GM19468 (cell line): ENCODE measurements at regions not wholly inside any gene's neighbourhood (a gene's known extent, or its start where the extent isn't known, plus 50 kb on each side); places are given as distances from the start of the nearest gene placed in this dataset.

ENCODE experiments used
- ATAC-seq: cut with Tn5 transposase; IDR thresholded peaks from one replicate; pipeline ENCODE4 v1.9.1; 2021; ENCODE audit warnings: mild to moderate bottlenecking, moderate library complexity, moderate number of reproducible peaks; ENCODE audit not compliant: unreplicated experiment; ENCODE audit errors: extremely low read depth

- ATAC-seq, result no peak
These were observed 577.4 kb downstream of the TBC1D4 start for GRCh38 chr13:74904556-74904955.

DNA sequence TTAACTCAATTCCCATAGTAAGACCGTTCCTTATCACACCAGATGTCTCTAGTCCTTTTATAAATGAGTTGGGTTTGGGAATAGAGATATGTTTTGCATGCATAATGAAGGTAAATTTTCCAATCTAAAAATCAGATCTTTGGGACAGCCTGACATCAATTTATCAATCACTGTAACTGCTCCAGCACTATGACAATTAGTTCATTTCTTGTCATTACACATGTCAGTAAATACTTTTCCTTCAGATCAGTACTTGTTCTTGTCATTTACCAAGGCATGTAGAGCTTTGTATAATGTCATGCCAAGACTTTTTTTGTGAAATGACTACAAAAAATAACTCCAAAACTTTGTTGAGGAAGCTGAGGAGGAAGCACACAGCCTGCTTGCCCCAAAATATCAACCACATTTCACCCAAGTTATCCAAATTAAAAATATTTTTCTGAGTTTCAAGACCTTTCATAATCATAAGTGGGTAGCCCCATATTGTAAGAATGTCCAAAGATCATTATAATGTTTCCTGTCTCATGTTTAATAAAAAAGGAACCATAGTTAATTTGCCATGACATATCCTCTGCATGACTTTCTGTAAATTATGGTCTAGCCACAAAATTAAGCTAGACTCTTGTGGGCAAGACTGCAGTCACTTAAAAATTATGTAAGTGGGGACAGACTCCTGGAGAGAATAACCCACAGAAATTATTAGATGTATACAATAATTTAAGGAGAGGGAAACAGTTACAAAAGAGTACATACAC, 586.8 kb downstream of the TBC1D4 start:
- ATAC-seq, result no peak

GRCh38 chr13:74892096-74892495, 589.9 kb downstream of the TBC1D4 start:
- ATAC-seq, result no peak

DNA sequence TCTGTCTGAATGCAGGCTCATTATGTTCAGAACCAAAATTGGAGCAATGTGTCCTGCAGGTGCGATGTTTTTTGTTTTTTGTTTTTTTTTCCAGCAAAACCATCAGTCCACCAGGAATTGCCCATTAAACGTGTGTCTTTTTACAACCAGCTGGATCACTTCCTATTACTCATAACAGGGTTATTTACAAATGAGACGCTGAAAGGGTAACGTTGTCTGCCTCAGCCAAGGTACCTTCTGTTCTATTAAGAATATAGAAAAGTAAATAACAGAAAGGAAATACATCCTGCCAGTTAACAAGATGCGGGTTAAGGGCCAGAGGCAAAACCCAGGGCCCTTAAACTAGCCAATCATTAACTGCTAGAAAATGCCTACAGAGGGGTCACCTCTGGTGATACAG, 590.4 kb downstream of the TBC1D4 start:
- no peak for ATAC-seq

- no peak for ATAC-seq
These were observed 592.6 kb downstream of the TBC1D4 start for GRCh38 chr13:74889321-74889720.

DNA sequence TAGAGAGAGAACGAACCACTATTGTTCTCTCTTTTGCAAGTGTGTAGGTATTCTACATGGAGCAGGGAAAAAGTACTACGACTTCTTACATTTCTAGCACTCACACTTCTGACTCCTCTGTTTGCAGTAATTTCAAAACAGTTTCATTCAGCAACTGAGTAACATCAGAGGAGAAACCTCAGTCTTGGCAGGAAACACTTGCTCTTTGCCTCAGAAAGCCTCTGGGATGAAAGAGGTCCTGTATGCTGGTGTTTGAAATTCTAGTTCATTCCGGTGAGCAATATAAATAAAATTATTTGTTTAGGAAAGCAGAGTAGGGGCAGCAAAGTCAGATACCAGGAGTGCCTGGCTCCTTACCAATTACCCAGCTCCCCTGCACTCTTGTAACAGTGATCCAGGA, 595.5 kb downstream of the TBC1D4 start:
- ATAC-seq, result no peak

DNA sequence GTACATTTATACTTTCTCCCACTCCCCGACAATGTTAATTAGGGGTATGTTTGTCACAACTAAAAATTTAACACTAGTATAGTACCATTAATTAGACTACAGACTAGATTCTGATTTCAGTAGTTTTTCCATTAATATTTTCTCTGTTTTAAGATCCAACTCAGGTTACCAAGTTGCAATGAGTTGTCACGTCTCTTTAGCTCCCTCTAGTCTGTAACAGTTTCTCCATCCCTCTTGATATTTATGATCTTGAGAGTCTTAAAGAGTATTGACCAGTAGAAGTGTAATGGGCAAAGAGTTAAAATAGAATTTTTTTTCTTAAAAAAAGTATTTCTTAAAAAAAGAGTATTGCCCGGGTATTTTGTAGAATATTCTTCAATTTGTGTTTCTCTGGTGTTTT, 598.1 kb downstream of the TBC1D4 start:
- ATAC-seq, result no peak

DNA sequence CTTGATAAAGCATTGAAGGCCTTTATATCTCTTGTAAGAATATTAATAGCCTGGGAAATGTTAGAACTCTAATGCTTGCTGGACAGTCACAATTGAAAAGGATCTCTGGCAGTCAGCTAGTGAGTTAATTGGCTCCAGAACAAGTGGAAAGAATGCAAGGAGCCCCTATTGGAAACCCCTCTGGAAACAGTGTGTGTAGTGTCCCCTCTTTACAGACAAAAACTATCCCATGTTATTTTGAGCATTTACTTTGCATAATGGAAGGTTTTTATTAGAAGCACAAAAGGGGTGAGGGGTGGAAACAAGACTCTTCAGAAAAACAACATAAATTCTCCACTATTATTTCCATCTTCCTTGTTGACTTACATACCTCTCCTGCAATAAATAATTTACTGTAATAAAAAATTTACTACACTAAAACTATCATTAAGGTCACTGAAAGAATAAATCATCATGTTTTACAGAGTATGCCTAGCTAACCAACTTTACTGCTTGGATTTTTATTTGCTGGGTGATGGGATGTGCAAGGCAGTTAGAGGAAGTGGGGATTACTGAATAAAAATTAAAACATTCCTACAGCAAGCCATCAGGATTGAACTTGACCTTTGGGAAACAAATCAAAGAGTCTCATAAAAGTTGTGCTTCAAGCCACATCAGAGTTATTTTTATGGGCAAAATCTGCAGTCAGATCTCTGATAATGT, 610.4 kb downstream of the TBC1D4 start:
- ATAC-seq, result no peak

DNA sequence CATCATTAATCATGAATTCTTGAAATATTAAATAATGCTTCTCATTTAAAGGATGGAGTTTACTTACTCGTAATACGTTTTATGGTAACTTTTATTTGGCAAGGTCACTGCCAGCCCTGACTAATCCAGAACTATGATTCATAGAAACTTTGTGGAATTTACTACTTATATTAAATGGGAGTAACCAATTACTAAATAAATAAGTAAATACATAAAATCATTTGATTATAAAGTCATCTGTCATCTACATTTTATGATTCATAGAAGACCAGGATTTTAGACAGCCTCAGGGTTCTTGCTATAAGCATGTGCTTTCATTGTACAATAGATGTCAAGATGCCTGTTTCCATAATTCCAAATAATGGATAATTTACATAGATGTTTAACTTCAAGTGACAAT, 611.1 kb downstream of the TBC1D4 start:
- ATAC-seq, result no peak

DNA sequence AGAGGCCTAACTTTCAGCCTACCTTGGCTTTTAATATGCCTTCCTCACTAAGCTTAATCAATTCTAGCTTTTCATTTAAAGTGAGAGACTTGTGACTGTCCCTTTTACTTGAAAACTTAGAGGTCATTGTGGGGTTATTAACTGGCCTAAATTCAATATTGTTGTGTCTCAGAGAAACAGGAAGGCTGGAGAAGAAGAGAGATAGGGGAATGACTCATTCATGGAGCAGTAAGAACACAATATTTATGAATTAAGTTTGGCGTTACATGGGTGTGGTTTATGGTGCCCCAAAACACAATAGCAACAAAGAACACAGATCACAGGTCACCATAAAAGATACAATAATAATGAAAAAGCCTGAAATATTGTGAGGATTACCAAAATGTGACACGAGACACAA, 612.1 kb downstream of the TBC1D4 start:
- no peak for ATAC-seq

DNA sequence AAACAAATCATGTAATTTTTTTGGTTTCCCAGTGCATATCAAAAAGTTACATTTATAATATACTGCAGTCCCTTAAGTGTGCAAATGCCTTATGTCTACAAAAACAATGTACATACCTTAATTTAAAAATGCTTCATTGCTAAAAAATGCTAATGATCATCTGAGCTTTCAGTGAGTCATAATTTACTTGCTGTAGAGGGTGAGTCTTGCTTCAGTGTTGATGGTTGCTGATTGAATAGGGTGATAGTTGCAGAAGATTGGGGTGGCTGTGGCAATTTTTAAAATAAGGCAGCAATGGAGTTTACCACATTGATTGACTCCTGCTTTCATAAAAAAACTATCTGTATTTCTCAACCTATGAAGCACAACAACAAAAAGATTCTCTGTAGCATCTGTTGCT, 613.9 kb downstream of the TBC1D4 start:
- ATAC-seq, result no peak

DNA sequence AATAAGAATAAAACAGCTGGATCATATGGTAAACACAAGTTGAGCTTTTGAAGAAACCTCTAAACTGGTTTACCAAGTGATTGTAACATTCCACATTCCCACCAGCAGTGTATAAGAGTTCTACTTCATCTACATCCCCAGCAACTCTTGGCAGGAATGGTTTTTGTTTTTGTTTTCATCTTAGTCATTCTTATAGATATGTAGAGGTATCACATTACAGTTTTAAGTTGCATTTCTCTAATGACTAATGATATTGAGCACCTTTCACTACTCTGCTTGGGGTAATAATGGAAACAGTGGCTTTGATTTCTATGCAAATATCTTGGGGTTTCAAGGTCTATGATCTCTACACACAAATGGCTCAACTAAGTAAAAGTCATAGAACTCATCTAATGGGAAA, 614.5 kb downstream of the TBC1D4 start:
- ATAC-seq, result no peak

- no peak for ATAC-seq
These were observed 615.9 kb downstream of the TBC1D4 start for GRCh38 chr13:74866101-74866500.

DNA sequence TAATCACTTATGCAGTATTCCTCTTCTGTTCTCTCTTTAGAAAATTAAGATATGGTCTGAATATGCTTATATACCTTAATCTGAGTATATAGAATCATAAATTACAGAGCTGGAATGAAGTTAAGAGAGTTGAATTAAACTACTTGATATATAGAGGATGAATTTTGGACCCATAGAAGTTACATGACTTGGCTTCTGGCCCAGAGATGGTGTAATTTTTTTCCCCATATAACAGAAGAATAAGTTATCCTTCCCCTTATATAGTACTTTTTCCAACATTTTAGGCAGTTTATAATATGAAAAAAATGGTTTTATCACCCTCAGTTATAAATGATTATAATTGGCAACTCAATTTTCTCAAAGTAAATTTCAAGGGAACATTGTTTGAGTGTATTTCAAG, 616.3 kb downstream of the TBC1D4 start:
- no peak for ATAC-seq

GRCh38 chr13:74860789-74861188, 621.2 kb downstream of the TBC1D4 start:
- ATAC-seq, result no peak

- no peak for ATAC-seq
These were observed 631.1 kb downstream of the TBC1D4 start for GRCh38 chr13:74850893-74851292.

- ATAC-seq, result no peak
These were observed 634.0 kb downstream of the TBC1D4 start for GRCh38 chr13:74847966-74848365.

- no peak for ATAC-seq
These were observed 636.2 kb downstream of the TBC1D4 start for GRCh38 chr13:74845806-74846205.

DNA sequence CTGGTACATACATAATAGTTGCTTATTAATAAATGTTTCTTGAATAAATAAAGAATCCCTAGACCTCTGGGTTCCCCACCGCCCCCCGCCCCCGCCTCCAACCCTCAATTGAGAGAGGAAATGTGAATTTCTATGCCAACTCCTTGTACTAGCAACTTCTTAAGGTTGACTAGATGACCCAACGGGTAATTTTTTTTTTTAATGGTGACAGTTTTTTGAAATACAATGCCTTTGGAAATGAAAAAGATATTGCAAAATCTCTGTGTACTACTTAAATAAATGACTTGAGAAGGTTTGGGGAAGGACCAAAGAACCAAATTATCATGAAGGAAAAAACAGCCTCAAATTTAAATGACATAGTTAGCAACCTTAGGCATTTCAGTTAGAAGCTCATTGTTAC, 640.3 kb downstream of the TBC1D4 start:
- ATAC-seq, result no peak

DNA sequence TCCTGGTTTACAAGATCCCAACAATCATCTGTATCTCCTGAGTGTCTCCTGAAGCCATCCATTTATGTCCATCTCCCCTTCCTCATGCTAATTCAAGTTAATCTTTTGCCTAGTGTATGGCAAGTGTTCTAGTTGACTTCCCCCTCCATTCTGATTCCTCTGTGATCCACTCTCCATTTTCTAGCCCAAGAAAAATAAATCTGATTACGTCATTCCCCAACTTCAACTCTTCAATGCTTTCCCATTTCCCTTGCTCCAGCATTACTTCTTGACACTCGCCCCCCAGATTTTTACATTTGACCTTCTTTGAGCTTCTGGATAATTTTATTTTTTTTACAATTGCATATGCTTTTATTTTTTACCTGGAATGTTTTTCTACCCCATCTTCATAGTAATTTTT, 640.8 kb downstream of the TBC1D4 start:
- ATAC-seq, result no peak

GRCh38 chr13:74839656-74840055, 642.3 kb downstream of the TBC1D4 start:
- no peak for ATAC-seq

GRCh38 chr13:74838096-74838495, 643.9 kb downstream of the TBC1D4 start:
- ATAC-seq, result no peak
